ENCODE measurements at regions not wholly inside any gene's neighbourhood (a gene's known extent, or its start where the extent isn't known, plus 50 kb on each side); places are given as distances from the start of the nearest gene placed in this dataset.

DNA sequence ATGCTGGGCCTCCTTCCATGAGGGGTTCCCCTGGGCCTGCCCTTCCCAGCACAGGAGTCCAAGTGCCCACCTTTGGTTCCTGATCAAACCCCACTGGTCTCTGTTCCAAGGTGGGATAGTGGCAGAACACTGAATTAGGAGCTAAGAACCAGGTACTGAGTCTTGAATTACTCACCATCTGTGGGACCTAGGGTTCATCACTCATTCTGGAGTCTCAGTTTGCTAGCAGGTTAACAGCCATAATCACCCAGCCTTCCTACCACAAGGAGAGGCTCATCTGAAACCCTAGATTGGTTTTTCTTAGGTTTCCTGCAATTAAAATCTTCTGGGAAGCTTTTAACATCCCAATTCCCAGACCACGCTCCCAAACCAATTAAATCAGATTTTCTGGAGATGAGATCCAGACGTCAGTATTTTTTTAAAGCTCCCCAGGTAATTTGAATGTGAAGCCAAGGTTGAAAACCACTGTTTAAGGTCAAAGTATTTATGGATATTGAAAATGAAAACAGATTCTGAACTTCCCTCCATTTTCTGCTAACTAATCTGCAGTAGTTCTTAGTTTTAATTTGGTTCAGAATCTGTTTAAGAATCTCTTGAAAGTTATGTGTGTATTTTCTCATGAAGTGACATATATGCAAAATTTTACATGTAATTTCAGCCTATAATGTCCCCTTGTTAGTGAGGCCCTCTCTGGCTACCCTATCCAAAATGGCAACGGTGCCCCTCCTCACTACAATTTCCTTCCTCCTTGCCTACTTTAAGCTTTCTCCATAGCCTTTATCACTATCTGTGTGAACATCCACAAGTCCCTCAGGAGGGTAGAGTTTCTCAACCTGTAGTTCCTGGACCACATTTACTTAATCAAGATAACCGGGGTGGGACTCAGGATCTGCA lies 166.5 kb upstream of the CXCR4 start:
- TF ChIP-seq, protein P1, sequence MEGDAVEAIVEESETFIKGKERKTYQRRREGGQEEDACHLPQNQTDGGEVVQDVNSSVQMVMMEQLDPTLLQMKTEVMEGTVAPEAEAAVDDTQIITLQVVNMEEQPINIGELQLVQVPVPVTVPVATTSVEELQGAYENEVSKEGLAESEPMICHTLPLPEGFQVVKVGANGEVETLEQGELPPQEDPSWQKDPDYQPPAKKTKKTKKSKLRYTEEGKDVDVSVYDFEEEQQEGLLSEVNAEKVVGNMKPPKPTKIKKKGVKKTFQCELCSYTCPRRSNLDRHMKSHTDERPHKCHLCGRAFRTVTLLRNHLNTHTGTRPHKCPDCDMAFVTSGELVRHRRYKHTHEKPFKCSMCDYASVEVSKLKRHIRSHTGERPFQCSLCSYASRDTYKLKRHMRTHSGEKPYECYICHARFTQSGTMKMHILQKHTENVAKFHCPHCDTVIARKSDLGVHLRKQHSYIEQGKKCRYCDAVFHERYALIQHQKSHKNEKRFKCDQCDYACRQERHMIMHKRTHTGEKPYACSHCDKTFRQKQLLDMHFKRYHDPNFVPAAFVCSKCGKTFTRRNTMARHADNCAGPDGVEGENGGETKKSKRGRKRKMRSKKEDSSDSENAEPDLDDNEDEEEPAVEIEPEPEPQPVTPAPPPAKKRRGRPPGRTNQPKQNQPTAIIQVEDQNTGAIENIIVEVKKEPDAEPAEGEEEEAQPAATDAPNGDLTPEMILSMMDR (IDR thresholded peaks at IDR 0.05) = no peak
- no peak for TF ChIP-seq POLR2A (IDR thresholded peaks at IDR 0.05)

Measured in right lobe of liver (tissue), 4 donors.